ENCODE measurements at regions not wholly inside any gene's neighbourhood (a gene's known extent, or its start where the extent isn't known, plus 50 kb on each side); places are given as distances from the start of the nearest gene placed in this dataset.

- no peaks in the 10 kb centered on the region for H3K4me1 Mint-ChIP-seq (ENCODE audit: unreplicated experiment)
Measured at GRCh38 chr4:30617836-30618235, 102.3 kb upstream of the PCDH7 start.

GRCh38 chr4:30619679-30620078, 100.5 kb upstream of the PCDH7 start:
- Mint-ChIP-seq H3K27ac (no peak overlapping the region), H3K4me3 (no peak overlapping the region), H3K9me3 (no peaks in the 10 kb centered on the region), H3K27me3 (no peaks in the 10 kb centered on the region), H3K4me1 (ENCODE audit: unreplicated experiment) (no peaks in the 10 kb centered on the region), H3K36me3 (no peaks in the 10 kb centered on the region)
- TF ChIP-seq, protein P1, sequence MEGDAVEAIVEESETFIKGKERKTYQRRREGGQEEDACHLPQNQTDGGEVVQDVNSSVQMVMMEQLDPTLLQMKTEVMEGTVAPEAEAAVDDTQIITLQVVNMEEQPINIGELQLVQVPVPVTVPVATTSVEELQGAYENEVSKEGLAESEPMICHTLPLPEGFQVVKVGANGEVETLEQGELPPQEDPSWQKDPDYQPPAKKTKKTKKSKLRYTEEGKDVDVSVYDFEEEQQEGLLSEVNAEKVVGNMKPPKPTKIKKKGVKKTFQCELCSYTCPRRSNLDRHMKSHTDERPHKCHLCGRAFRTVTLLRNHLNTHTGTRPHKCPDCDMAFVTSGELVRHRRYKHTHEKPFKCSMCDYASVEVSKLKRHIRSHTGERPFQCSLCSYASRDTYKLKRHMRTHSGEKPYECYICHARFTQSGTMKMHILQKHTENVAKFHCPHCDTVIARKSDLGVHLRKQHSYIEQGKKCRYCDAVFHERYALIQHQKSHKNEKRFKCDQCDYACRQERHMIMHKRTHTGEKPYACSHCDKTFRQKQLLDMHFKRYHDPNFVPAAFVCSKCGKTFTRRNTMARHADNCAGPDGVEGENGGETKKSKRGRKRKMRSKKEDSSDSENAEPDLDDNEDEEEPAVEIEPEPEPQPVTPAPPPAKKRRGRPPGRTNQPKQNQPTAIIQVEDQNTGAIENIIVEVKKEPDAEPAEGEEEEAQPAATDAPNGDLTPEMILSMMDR (conservative IDR thresholded peaks at IDR 0.05), result no peak
- DNase-seq (ENCODE audit: extremely low spot score, unreplicated experiment), result no peak

More at GRCh38 chr4:30617836-30618235, 102.3 kb upstream of the PCDH7 start:
- no peaks in the 10 kb centered on the region for H3K9me3 Mint-ChIP-seq
- no peak overlapping the region for H3K4me3 Mint-ChIP-seq
- no peaks in the 10 kb centered on the region for H3K27me3 Mint-ChIP-seq
- H3K36me3 Mint-ChIP-seq, result no peaks in the 10 kb centered on the region
- H3K27ac Mint-ChIP-seq, result no peak overlapping the region
- DNase-seq (ENCODE audit: extremely low spot score, unreplicated experiment), result no peak
- TF ChIP-seq, protein P1 (conservative IDR thresholded peaks at IDR 0.05), result no peak

- no peak overlapping the region for H3K4me3 Mint-ChIP-seq
- TF ChIP-seq, protein P1 (conservative IDR thresholded peaks at IDR 0.05), result no peak
- no peak for DNase-seq (ENCODE audit: extremely low spot score, unreplicated experiment)
- H3K9me3 Mint-ChIP-seq, result no peaks in the 10 kb centered on the region
- H3K36me3 Mint-ChIP-seq, result no peaks in the 10 kb centered on the region
- no peak overlapping the region for H3K27ac Mint-ChIP-seq
- H3K4me1 Mint-ChIP-seq (ENCODE audit: unreplicated experiment), result no peaks in the 10 kb centered on the region
- H3K27me3 Mint-ChIP-seq, result no peaks in the 10 kb centered on the region
Measured at GRCh38 chr4:30620711-30621110, 99.5 kb upstream of the PCDH7 start.

DNA sequence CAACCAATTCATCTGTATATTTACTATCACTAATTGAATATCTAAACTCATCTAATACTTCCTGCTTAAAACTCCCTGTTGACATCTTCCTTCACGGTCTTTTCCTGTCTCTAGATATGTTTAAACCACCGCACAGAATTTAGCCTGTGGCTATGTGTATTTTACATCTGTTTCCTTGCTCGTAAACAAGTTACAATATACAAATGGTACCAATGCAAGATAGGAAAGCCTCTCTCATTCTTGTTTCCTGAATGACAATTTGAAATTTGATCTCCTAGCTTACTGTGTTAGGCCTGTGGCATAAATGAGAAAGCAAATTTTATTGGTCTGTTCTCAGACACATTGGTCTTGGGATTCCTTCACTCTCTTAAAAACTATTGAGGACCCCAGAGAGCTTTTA, 89.7 kb upstream of the PCDH7 start:
- Mint-ChIP-seq H3K36me3 (no peaks in the 10 kb centered on the region), H3K27ac (no peak overlapping the region), H3K4me3 (no peak overlapping the region), H3K9me3 (peaks cover 4% of the 10 kb centered on the region), H3K4me1 (ENCODE audit: unreplicated experiment) (no peaks in the 10 kb centered on the region), H3K27me3 (no peaks in the 10 kb centered on the region)
- TF ChIP-seq, protein P1 (conservative IDR thresholded peaks at IDR 0.05), result no peak
- DNase-seq (ENCODE audit: extremely low spot score, unreplicated experiment), result no peak

- no peak overlapping the region for H3K4me3 Mint-ChIP-seq
- no peaks in the 10 kb centered on the region for H3K9me3 Mint-ChIP-seq
- DNase-seq (ENCODE audit: extremely low spot score, unreplicated experiment), result no peak
- TF ChIP-seq, protein P1 (conservative IDR thresholded peaks at IDR 0.05), result no peak
- H3K27ac Mint-ChIP-seq, result no peak overlapping the region
- no peaks in the 10 kb centered on the region for H3K36me3 Mint-ChIP-seq
- H3K4me1 Mint-ChIP-seq (ENCODE audit: unreplicated experiment), result no peaks in the 10 kb centered on the region
- H3K27me3 Mint-ChIP-seq, result no peaks in the 10 kb centered on the region
Measured at GRCh38 chr4:30632751-30633150, 87.4 kb upstream of the PCDH7 start.

GRCh38 chr4:30641345-30641744, 78.8 kb upstream of the PCDH7 start:
- no peak for DNase-seq (ENCODE audit: extremely low spot score, unreplicated experiment)
- Mint-ChIP-seq H3K27me3 (no peaks in the 10 kb centered on the region), H3K27ac (no peak overlapping the region), H3K9me3 (no peaks in the 10 kb centered on the region), H3K4me3 (no peak overlapping the region), H3K4me1 (ENCODE audit: unreplicated experiment) (no peaks in the 10 kb centered on the region), H3K36me3 (no peaks in the 10 kb centered on the region)
- TF ChIP-seq, protein P1 (conservative IDR thresholded peaks at IDR 0.05), result no peak

Data from type B pancreatic cell (in vitro differentiated cells).